Esophagus (tissue), 2 donors: ENCODE measurements at regions not wholly inside any gene's neighbourhood (a gene's known extent, or its start where the extent isn't known, plus 50 kb on each side); places are given as distances from the start of the nearest gene placed in this dataset.

Experiments
- H3K27ac ChIP-seq, 2 donors: one replicate each; pipeline ENCODE4 v1.5.1; 2013; ENCODE audit warnings: low read depth in 2 of 2, mild to moderate bottlenecking in 2 of 2, inconsistent platforms in 1 of 2, low read length in 1 of 2, moderate library complexity in 1 of 2
- H3K27me3 ChIP-seq, 2 donors: one replicate each; pipeline ENCODE4 v1.6.1; 2013; ENCODE audit warnings: low read length in 2 of 2, control low read depth in 1 of 2, mild to moderate bottlenecking in 1 of 2; ENCODE audit not compliant: insufficient read depth in 2 of 2, control insufficient read depth in 1 of 2
- H3K36me3 ChIP-seq, 2 donors: one replicate each; pipeline ENCODE4 v1.6.1; 2013; ENCODE audit warnings: low read length in 1 of 2; ENCODE audit not compliant: control insufficient read depth in 2 of 2, insufficient read depth in 2 of 2
- H3K4me1 ChIP-seq, 2 donors: one replicate each; pipeline ENCODE4 v1.6.1; 2013; ENCODE audit warnings: low read length in 1 of 2; ENCODE audit not compliant: control insufficient read depth in 2 of 2, insufficient read depth in 2 of 2
- H3K4me3 ChIP-seq, 2 donors: one replicate each; pipeline ENCODE4 v1.5.1; 2013; ENCODE audit warnings: low read length in 2 of 2, mild to moderate bottlenecking in 2 of 2, low read depth in 1 of 2, moderate library complexity in 1 of 2
- H3K9me3 ChIP-seq, 2 donors: one replicate each; pipeline ENCODE4 v1.6.1; 2013; ENCODE audit warnings: mild to moderate bottlenecking in 2 of 2, low read depth in 1 of 2, low read length in 1 of 2, moderate library complexity in 1 of 2; ENCODE audit not compliant: control insufficient read depth in 2 of 2, insufficient read depth in 1 of 2
- WGBS, 2 donors: extraction: QIAGEN DNeasy Blood & Tissue Kit; methylation state at CpG; one replicate each; pipeline ENCODE4 v1.1.7; 2013; 5-methylcytosine and 5-hydroxymethylcytosine counted together
- donor health status: healthy with polysubstance abuse.
- donor health status: Bipolar disorder and iron deficiency.

DNA sequence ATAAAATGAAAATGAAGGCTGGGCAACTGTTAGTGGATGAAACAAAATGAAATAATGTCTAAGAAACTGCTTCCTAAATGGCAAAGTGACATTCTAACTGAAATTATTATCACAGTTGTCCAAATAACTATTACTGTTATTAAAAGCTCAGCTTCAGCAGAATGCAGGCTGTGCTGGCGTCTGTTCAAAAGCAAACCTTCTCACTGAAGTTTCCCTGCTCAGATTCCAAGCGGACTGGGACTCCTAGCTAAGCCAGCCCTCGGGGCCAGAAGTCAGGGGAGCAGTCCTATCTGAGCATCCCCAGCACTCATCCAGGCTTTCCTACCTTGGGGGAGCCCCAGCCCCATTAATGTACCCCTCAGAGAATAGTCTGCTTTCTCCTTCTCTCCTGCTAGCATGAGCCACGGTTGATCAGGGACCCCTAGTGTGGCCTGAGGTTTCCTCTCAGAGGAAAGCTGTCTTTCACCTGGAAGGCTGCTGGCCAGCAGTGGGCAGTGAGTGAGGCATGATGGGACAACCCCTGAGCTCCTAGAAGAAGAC lies 1167.3 kb downstream of the TBC1D22A start:
- Histone ChIP-seq H3K9me3 (peaks cover 3 to 5% of the 10 kb centered on the region in 2 donors), H3K27ac (no peak overlapping the region), H3K4me3 (no peak overlapping the region), H3K27me3 (no peaks in the 10 kb centered on the region), H3K36me3 (no peaks in the 10 kb centered on the region), H3K4me1 (no peaks in the 10 kb centered on the region)
- WGBS, 2 donors: 51 to 52% methylated on average over 4 of the region's 4 CpGs

DNA sequence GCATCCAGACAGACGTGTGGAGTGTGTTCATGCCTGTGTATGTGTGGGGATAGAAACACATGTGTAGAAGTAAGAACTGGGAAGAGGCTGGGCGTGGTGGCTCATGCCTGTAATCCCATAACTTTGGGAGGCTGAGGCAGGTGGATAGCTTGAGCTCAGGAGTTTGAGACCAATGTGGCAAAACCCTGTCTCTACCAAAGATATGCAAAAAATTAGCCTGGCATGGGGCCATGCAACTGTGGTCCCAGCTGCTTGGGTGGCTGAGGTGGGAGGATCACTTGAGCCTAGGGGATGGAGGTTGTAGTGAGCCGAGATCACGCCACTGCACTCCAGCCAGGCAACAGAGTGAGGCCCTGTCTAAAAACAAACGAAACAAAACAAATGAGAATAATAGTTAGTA lies 1166.6 kb downstream of the TBC1D22A start:
- Histone ChIP-seq H3K27ac (no peak overlapping the region), H3K27me3 (no peaks in the 10 kb centered on the region), H3K9me3 (peaks cover 5 to 8% of the 10 kb centered on the region in 2 donors), H3K4me3 (no peak overlapping the region), H3K4me1 (no peaks in the 10 kb centered on the region), H3K36me3 (no peaks in the 10 kb centered on the region)
- WGBS, 2 donors: 48 to 54% methylated on average over 5 of the region's 5 CpGs

DNA sequence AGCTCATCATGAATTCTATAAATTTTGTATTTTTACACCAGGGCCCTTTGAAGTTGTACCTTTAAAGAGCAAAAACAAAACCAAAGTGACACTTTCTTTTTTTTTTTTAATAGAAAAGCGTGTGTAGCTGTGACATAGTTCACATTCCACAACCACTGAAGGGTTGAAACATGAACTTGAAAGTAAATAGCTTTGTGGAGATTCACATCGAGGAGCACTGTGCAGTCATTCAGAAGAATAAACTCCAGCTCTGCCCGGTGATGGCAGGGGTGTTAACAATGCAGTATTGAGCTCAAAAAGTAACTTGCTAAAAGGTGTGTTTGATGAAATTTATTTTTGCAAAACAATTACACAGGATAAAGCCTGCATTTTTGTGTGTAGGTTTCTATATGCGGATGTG lies 1166.2 kb downstream of the TBC1D22A start:
- 34 to 35% methylated on average over 4 of the region's 4 CpGs for WGBS, 2 donors
- no peak overlapping the region for H3K4me3 ChIP-seq
- no peak overlapping the region for H3K27ac ChIP-seq
- H3K36me3 ChIP-seq: no peaks in the 10 kb centered on the region
- H3K27me3 ChIP-seq: no peaks in the 10 kb centered on the region
- no peaks in the 10 kb centered on the region for H3K4me1 ChIP-seq
- peaks cover 6% of the 10 kb centered on the region in 2 donors for H3K9me3 ChIP-seq

DNA sequence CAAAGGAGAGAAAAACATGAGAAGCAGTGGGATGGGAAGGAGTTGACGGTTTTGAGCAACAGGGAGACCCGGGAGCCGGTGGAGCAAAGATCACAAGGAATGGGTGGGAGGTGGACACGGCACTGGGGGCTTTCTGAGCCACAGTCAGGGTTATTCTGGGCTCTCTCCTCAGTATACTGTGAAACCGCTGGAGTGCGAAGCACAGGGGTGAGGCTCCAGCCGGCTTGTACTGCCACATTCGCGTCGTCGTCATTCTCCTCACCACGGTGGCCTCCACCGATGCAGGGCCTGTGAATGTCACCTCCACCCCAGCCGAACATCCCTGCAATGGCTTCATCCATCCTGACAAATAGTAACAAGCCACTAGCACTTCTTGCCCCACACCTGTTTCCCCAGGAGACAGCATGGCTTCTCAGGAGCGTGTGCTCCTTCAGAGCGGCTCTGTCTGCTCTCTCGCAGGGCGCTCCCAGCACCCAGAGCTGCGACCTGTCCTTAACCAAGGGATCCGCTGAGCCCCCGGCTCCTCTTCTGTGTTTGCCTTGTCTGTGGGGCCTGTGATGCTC lies 1165.3 kb downstream of the TBC1D22A start:
- H3K9me3 ChIP-seq: peaks cover 3 to 6% of the 10 kb centered on the region in 2 donors
- H3K36me3 ChIP-seq: no peaks in the 10 kb centered on the region
- no peaks in the 10 kb centered on the region for H3K27me3 ChIP-seq
- H3K4me3 ChIP-seq: no peak overlapping the region
- no peaks in the 10 kb centered on the region for H3K4me1 ChIP-seq
- no peak overlapping the region for H3K27ac ChIP-seq
- 89 to 91% methylated on average over 21 of the region's 21 CpGs for WGBS, 2 donors

- H3K9me3 ChIP-seq: peaks cover 3 to 9% of the 10 kb centered on the region in 2 donors
- no peaks in the 10 kb centered on the region for H3K27me3 ChIP-seq
- H3K36me3 ChIP-seq: no peaks in the 10 kb centered on the region
- WGBS, 2 donors: 86 to 88% methylated on average over 11 of the region's 11 CpGs
- H3K4me1 ChIP-seq: no peaks in the 10 kb centered on the region
- H3K27ac ChIP-seq: no peak overlapping the region
- no peak overlapping the region for H3K4me3 ChIP-seq
Measured at GRCh38 chr22:47923011-47923427, 1160.6 kb downstream of the TBC1D22A start.

GRCh38 chr22:47921906-47922305 lies 1159.5 kb downstream of the TBC1D22A start:
- WGBS, 2 donors: 87 to 92% methylated on average over 3 of the region's 3 CpGs
- no peak overlapping the region for H3K27ac ChIP-seq
- no peaks in the 10 kb centered on the region for H3K36me3 ChIP-seq
- no peak overlapping the region for H3K4me3 ChIP-seq
- H3K27me3 ChIP-seq: no peaks in the 10 kb centered on the region
- H3K9me3 ChIP-seq: peaks cover 3 to 9% of the 10 kb centered on the region in 2 donors
- H3K4me1 ChIP-seq: no peaks in the 10 kb centered on the region

DNA sequence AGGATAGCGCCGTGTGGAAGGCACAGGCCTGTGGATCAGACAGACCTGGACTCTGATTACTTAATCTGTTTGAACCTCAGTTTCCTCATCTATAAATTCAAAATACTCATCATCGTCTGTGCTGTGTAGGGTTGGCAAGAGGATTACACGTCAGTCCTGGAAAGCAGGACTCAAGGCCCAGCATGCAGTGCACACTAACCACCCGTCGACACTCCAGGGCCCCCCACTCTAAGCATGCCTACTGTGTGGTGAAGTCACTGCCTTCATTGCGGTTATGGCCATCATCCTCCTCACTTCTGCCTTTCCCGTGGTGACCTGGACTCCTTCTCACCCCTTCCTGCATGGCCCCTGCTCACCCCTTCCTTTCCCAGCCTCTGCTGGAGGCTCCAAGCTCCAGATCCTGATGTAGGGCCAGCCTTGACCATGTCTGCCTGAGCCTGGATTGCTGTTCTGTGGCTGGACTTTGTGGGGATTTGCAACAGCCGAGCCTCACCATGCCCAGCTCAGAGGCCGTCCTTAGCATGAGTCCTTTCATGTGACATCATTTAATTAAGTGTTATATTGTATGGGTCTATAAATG lies 1158.0 kb downstream of the TBC1D22A start:
- Histone ChIP-seq H3K9me3 (peaks cover 3 to 9% of the 10 kb centered on the region in 2 donors), H3K4me3 (no peak overlapping the region), H3K36me3 (no peaks in the 10 kb centered on the region), H3K27ac (no peak overlapping the region), H3K27me3 (no peaks in the 10 kb centered on the region), H3K4me1 (no peaks in the 10 kb centered on the region)
- 74 to 83% methylated on average over 10 of the region's 10 CpGs for WGBS, 2 donors

- Histone ChIP-seq H3K27me3 (no peaks in the 10 kb centered on the region), H3K27ac (no peak overlapping the region), H3K9me3 (peaks cover 3 to 9% of the 10 kb centered on the region in 2 donors), H3K4me3 (no peak overlapping the region), H3K36me3 (no peaks in the 10 kb centered on the region), H3K4me1 (no peaks in the 10 kb centered on the region)
- 72 to 83% methylated on average over 6 of the region's 6 CpGs for WGBS, 2 donors
Measured at GRCh38 chr22:47919893-47920292, 1157.4 kb downstream of the TBC1D22A start.

DNA sequence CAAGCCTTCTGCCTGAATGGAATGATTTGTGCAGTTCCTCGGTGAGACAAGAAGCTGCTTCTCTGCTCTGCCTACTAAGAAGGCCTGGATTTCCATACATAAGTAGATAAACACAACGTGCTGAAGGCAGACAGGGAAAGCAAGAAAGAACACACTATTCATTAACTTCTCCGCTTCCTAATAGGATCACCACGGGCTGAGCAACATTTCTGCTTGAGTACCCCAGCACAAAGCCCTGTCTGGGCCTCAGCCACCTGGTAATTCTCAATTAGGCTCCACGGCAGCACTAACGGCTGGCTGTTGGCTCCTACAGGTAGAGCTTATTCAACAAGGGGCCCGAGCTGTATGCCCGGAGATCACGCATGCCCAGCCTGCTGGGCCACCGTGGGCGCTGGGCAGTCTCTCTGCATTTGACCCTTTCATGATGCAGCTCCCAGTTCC lies 1156.6 kb downstream of the TBC1D22A start:
- H3K4me3 ChIP-seq: no peak overlapping the region
- 59% methylated on average over 11 of the region's 11 CpGs for WGBS, 2 donors
- no peak overlapping the region for H3K27ac ChIP-seq
- no peaks in the 10 kb centered on the region for H3K4me1 ChIP-seq
- H3K9me3 ChIP-seq: peaks cover under 1 to 3% of the 10 kb centered on the region in 2 donors
- H3K36me3 ChIP-seq: no peaks in the 10 kb centered on the region
- no peaks in the 10 kb centered on the region for H3K27me3 ChIP-seq
